Mesenchymal stem cell (in vitro differentiated cells and primary cell): ENCODE measurements at regions not wholly inside any gene's neighbourhood (a gene's known extent, or its start where the extent isn't known, plus 50 kb on each side); places are given as distances from the start of the nearest gene placed in this dataset.

Source experiments
- DNase-seq: peaks from one replicate; pipeline ENCODE4 v3.0.0-alpha.2; 2013
- H2AFZ ChIP-seq: one replicate; pipeline ENCODE4 v1.6.1; 2013; ENCODE audit warnings: low read depth, mild to moderate bottlenecking, control low read depth, inconsistent platforms, low read length, moderate library complexity
- H2AK5ac ChIP-seq: 2 replicates; pipeline ENCODE4 v1.6.1; 2013; ENCODE audit warnings: low read length, moderate library complexity, mild to moderate bottlenecking, inconsistent platforms; ENCODE audit not compliant: severe bottlenecking
- H2BK120ac ChIP-seq: one replicate; pipeline ENCODE4 v1.6.1; 2013; ENCODE audit warnings: low read depth, mild to moderate bottlenecking, inconsistent platforms, low read length, moderate library complexity
- H2BK12ac ChIP-seq, 2 experiments: one replicate each; pipeline ENCODE4 v1.6.1; 2013; ENCODE audit warnings: inconsistent platforms in 2 of 2, low read length in 2 of 2, mild to moderate bottlenecking in 2 of 2, moderate library complexity in 2 of 2, control low read depth in 1 of 2
- H2BK15ac ChIP-seq: one replicate; pipeline ENCODE4 v1.6.1; 2013; ENCODE audit warnings: mild to moderate bottlenecking, low read depth, inconsistent platforms; ENCODE audit not compliant: poor library complexity, severe bottlenecking
- H2BK5ac ChIP-seq: 2 replicates; pipeline ENCODE4 v1.6.1; 2013; ENCODE audit warnings: low read depth, mild to moderate bottlenecking, low read length, control low read depth, inconsistent platforms; ENCODE audit not compliant: poor library complexity, severe bottlenecking
- H3K14ac ChIP-seq, 2 experiments: one replicate each; pipeline ENCODE4 v1.6.1; 2013; ENCODE audit warnings: inconsistent platforms in 2 of 2, low read length in 2 of 2, control low read depth in 1 of 2, mild to moderate bottlenecking in 1 of 2, moderate library complexity in 1 of 2
- H3K18ac ChIP-seq, 2 experiments: one replicate each; pipeline ENCODE4 v1.6.1; 2013; ENCODE audit warnings: inconsistent platforms in 2 of 2, low read length in 2 of 2, control low read depth in 1 of 2, low read depth in 1 of 2, mild to moderate bottlenecking in 1 of 2
- H3K23ac ChIP-seq, 2 experiments: one replicate each; pipeline ENCODE4 v1.6.1; 2013; ENCODE audit warnings: inconsistent platforms in 2 of 2, low read length in 2 of 2, mild to moderate bottlenecking in 2 of 2, moderate library complexity in 2 of 2, control low read depth in 1 of 2
- H3K27ac ChIP-seq: 2 replicates; pipeline ENCODE4 v1.5.1; 2013; ENCODE audit warnings: mild to moderate bottlenecking, moderate library complexity, low read length, control low read depth, inconsistent platforms; ENCODE audit not compliant: poor library complexity, severe bottlenecking
- H3K27me3 ChIP-seq, 2 experiments: 2 replicates each; pipeline versions ENCODE4 v1.6.1 to v1.7.0; 2013; ENCODE audit warnings: low read length in 2 of 2, mild to moderate bottlenecking in 2 of 2, moderate library complexity in 2 of 2, control low read depth in 1 of 2, inconsistent platforms in 1 of 2; ENCODE audit not compliant: control insufficient read depth in 1 of 2, insufficient read depth in 1 of 2
- H3K36me3 ChIP-seq, 2 experiments: 2 replicates each; pipeline versions ENCODE4 v1.6.1 to v1.7.0; 2013; ENCODE audit warnings: low read length in 2 of 2, control low read depth in 1 of 2, inconsistent platforms in 1 of 2, low read depth in 1 of 2, mild to moderate bottlenecking in 1 of 2; ENCODE audit not compliant: insufficient read depth in 2 of 2, control insufficient read depth in 1 of 2
- H3K4ac ChIP-seq, 2 experiments: one replicate each; pipeline ENCODE4 v1.6.1; 2013; ENCODE audit warnings: inconsistent platforms in 2 of 2, low read length in 2 of 2, mild to moderate bottlenecking in 2 of 2, moderate library complexity in 2 of 2, control low read depth in 1 of 2, low read depth in 1 of 2
- H3K4me1 ChIP-seq: 2 replicates; pipeline ENCODE4 v1.6.1; 2013; ENCODE audit warnings: low read depth, low read length, control low read depth; ENCODE audit not compliant: control insufficient read depth, insufficient read depth
- H3K4me2 ChIP-seq: 2 replicates; pipeline ENCODE4 v1.6.1; 2013; ENCODE audit warnings: low read length, mild to moderate bottlenecking, inconsistent platforms; ENCODE audit not compliant: poor library complexity, severe bottlenecking
- H3K4me3 ChIP-seq, 2 experiments: 2 replicates each; pipeline versions ENCODE4 v1.5.1 to v1.7.0; 2013; ENCODE audit warnings: low read length in 2 of 2, mild to moderate bottlenecking in 2 of 2, control low read depth in 1 of 2, low read depth in 1 of 2; ENCODE audit not compliant: insufficient read depth in 1 of 2
- H3K79me1 ChIP-seq: replicated peaks from 2 replicates; pipeline ENCODE4 v1.6.1; 2013; ENCODE audit warnings: mild to moderate bottlenecking, control low read depth, low read length, inconsistent platforms; ENCODE audit not compliant: poor library complexity, severe bottlenecking
- H3K9ac ChIP-seq: 2 replicates; pipeline ENCODE4 v1.7.0; 2013; ENCODE audit warnings: mild to moderate bottlenecking, low read length, moderate library complexity
- H3K9me3 ChIP-seq: 2 replicates; pipeline ENCODE4 v1.7.0; 2013; ENCODE audit warnings: mild to moderate bottlenecking, low read length; ENCODE audit not compliant: control insufficient read depth
- H4K8ac ChIP-seq: one replicate; pipeline ENCODE4 v1.6.1; 2013; ENCODE audit warnings: inconsistent platforms, mild to moderate bottlenecking, low read length, moderate library complexity
- H4K91ac ChIP-seq: one replicate; pipeline ENCODE4 v1.6.1; 2013; ENCODE audit warnings: mild to moderate bottlenecking, low read length, inconsistent platforms
- WGBS: methylation state at CpG from one replicate; pipeline ENCODE4 v1.1.7; 2013; ENCODE audit warnings: mixed read lengths; 5-methylcytosine and 5-hydroxymethylcytosine counted together

- H3K36me3 ChIP-seq = no peaks in the 10 kb centered on the region
These were observed 178.0 kb downstream of the NXNL2 start for GRCh38 chr9:88713010-88713409.

GRCh38 chr9:88716596-88717290 is 181.8 kb downstream of the NXNL2 start:
- Histone ChIP-seq H3K4me1 (no peaks in the 10 kb centered on the region), H2BK15ac (no peak overlapping the region), H3K4ac (peak overlapping the region in 1 of 2 experiments; percentile 50), H2BK12ac (no peak overlapping the region), H3K27me3 (no peaks in the 10 kb centered on the region), H3K14ac (no peak overlapping the region), H2BK5ac (no peak overlapping the region), H3K9me3 (peaks cover 8% of the 10 kb centered on the region), H2AK5ac (no peak overlapping the region), H2AFZ (no peak overlapping the region), H2BK120ac (no peak overlapping the region), H3K23ac (no peak overlapping the region), H3K4me3 (no peak overlapping the region), H3K18ac (no peak overlapping the region), H3K79me1 (no peaks in the 10 kb centered on the region), H3K27ac (no peak overlapping the region), H3K36me3 (no peaks in the 10 kb centered on the region), H4K8ac (no peak overlapping the region), H4K91ac (no peak overlapping the region), H3K4me2 (no peak overlapping the region), H3K9ac (no peak overlapping the region)
- DNase-seq = no peak
- WGBS = 60% methylated on average over 1 of the region's 2 CpGs

More at GRCh38 chr9:88713010-88713409, 178.0 kb downstream of the NXNL2 start:
- DNase-seq = no peak
- H3K4ac ChIP-seq = no peak overlapping the region
- H2BK15ac ChIP-seq = no peak overlapping the region
- no peak overlapping the region for H4K8ac ChIP-seq
- no peak overlapping the region for H2BK5ac ChIP-seq
- no peak overlapping the region for H3K4me3 ChIP-seq
- H3K4me2 ChIP-seq = no peak overlapping the region
- no peaks in the 10 kb centered on the region for H3K27me3 ChIP-seq
- H2BK12ac ChIP-seq = no peak overlapping the region
- H3K4me1 ChIP-seq = no peaks in the 10 kb centered on the region
- H2BK120ac ChIP-seq = no peak overlapping the region
- H3K18ac ChIP-seq = no peak overlapping the region
- peaks cover 8% of the 10 kb centered on the region for H3K9me3 ChIP-seq
- no peak overlapping the region for H3K9ac ChIP-seq
- H4K91ac ChIP-seq = no peak overlapping the region
- no peak overlapping the region for H3K14ac ChIP-seq
- H3K23ac ChIP-seq = no peak overlapping the region
- no peak overlapping the region for H3K27ac ChIP-seq
- H3K79me1 ChIP-seq = no peaks in the 10 kb centered on the region
- no peak overlapping the region for H2AFZ ChIP-seq
- H2AK5ac ChIP-seq = no peak overlapping the region

DNA sequence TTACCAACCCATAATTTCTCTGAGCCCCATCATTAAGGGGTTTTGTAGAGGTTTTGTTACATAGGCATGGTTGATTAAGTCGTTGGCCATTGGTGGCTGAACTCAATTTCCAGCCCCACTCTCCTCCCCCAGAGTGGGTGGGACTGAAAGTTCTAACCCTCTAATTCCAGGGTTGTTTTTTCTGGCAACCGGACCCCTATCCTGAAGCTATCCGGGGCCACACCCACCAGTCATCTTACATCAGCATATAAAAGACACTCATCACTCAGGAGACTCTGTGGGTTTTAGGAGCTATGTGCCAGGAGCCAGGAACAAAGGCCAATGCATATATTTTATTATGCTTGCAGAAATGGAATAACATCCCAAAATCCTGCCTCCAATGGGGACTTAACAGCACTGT is 186.0 kb downstream of the NXNL2 start:
- no peaks in the 10 kb centered on the region for H3K9me3 ChIP-seq
- H3K27me3 ChIP-seq = no peaks in the 10 kb centered on the region
- no peak overlapping the region for H4K91ac ChIP-seq
- peaks cover 2% of the 10 kb centered on the region for H3K4me1 ChIP-seq
- no peaks in the 10 kb centered on the region for H3K36me3 ChIP-seq
- H3K4ac ChIP-seq = no peak overlapping the region
- H3K27ac ChIP-seq = no peak overlapping the region
- H3K4me3 ChIP-seq = no peak overlapping the region
- no peak overlapping the region for H3K23ac ChIP-seq
- H2BK15ac ChIP-seq = no peak overlapping the region
- H2AFZ ChIP-seq = no peak overlapping the region
- no peak overlapping the region for H2BK5ac ChIP-seq
- no peak overlapping the region for H3K18ac ChIP-seq
- no peak overlapping the region for H3K14ac ChIP-seq
- no peak overlapping the region for H2BK12ac ChIP-seq
- no peak overlapping the region for H3K4me2 ChIP-seq
- no peak overlapping the region for H2AK5ac ChIP-seq
- no peak overlapping the region for H3K9ac ChIP-seq
- H2BK120ac ChIP-seq = no peak overlapping the region
- H4K8ac ChIP-seq = no peak overlapping the region
- no peaks in the 10 kb centered on the region for H3K79me1 ChIP-seq
- DNase-seq = no peak
- WGBS = 100% methylated on average over 1 of the region's 3 CpGs

- H3K14ac ChIP-seq = no peak overlapping the region
- 92% methylated on average over 1 of the region's 1 CpG for WGBS
These were observed 186.7 kb downstream of the NXNL2 start for GRCh38 chr9:88721495-88722279.

More at GRCh38 chr9:88721495-88722279, 186.7 kb downstream of the NXNL2 start:
- Histone ChIP-seq H3K23ac (no peak overlapping the region), H3K4me3 (no peak overlapping the region), H3K4me1 (peaks cover 2% of the 10 kb centered on the region), H3K9ac (no peak overlapping the region), H2BK12ac (no peak overlapping the region), H3K27ac (no peak overlapping the region), H4K91ac (peak overlapping the region; percentile 61), H3K4ac (peak overlapping the region in 1 of 2 experiments; percentile 16), H3K4me2 (no peak overlapping the region), H2BK15ac (no peak overlapping the region), H3K79me1 (no peaks in the 10 kb centered on the region), H4K8ac (no peak overlapping the region), H3K36me3 (no peaks in the 10 kb centered on the region), H2BK5ac (no peak overlapping the region), H2AFZ (no peak overlapping the region), H2AK5ac (no peak overlapping the region), H3K27me3 (no peaks in the 10 kb centered on the region), H3K18ac (peak overlapping the region in 1 of 2 experiments; percentile 1), H3K9me3 (no peaks in the 10 kb centered on the region), H2BK120ac (no peak overlapping the region)
- DNase-seq = no peak
